H1 (cell line): ENCODE measurements at regions not wholly inside any gene's neighbourhood (a gene's known extent, or its start where the extent isn't known, plus 50 kb on each side); places are given as distances from the start of the nearest gene placed in this dataset.

Experiments
- CTCF ChIA-PET: fragments of 300-600 bp; sonication (Branson Sonifier 250); formaldehyde crosslinking; loops from one replicate; lab custom pipeline; 2021; ENCODE audit not compliant: partially characterized antibody; lab: Charles Lee
- POLR2A ChIA-PET: fragments of 300-600 bp; sonication (Branson Sonifier 250); formaldehyde crosslinking; loops from one replicate; lab custom pipeline; 2021; ENCODE audit warnings: inconsistent platforms; ENCODE audit not compliant: partially characterized antibody; lab: Charles Lee
- DNase-seq, 2 experiments: peaks; one replicate each; pipeline versions ENCODE4 v3.0.0 to v3.0.0-alpha.2; 2010 to 2022; ENCODE audit warnings: low spot score in 2 of 2, low read depth in 1 of 2, mixed read lengths in 1 of 2
- FAIRE-seq: peaks from 2 replicates; lab custom pipeline; 2011; peaks lifted over from hg19 to GRCh38; lab: Jason Lieb, UNC
- H2AFZ ChIP-seq: 2 replicates; pipeline ENCODE4 v1.8.1; 2012; ENCODE audit warnings: low read length, inconsistent platforms
- H2AK5ac ChIP-seq: 2 replicates; pipeline ENCODE4 v1.6.1; 2013; ENCODE audit warnings: low read depth, low read length
- H2BK120ac ChIP-seq: replicated peaks from 2 replicates; pipeline ENCODE3; 2013; ENCODE audit warnings: low read depth, low read length, inconsistent platforms
- H2BK12ac ChIP-seq: 2 replicates; pipeline ENCODE4 v1.6.1; 2013; ENCODE audit warnings: low read depth, low read length
- H2BK15ac ChIP-seq: 2 replicates; pipeline ENCODE4 v1.6.1; 2013; ENCODE audit warnings: low read length
- H2BK20ac ChIP-seq: 2 replicates; pipeline ENCODE4 v1.6.1; 2013; ENCODE audit warnings: low read length
- H2BK5ac ChIP-seq: 2 replicates; pipeline ENCODE4 v1.6.1; 2013; ENCODE audit warnings: low read depth, low read length
- H3K14ac ChIP-seq: 2 replicates; pipeline ENCODE4 v1.6.1; 2013; ENCODE audit warnings: inconsistent platforms; ENCODE audit not compliant: insufficient read length
- H3K18ac ChIP-seq: 2 replicates; pipeline ENCODE4 v1.6.1; 2013; ENCODE audit warnings: low read length; ENCODE audit errors: extremely low read depth
- H3K23ac ChIP-seq: 2 replicates; pipeline ENCODE4 v1.6.1; 2013; ENCODE audit warnings: inconsistent platforms; ENCODE audit not compliant: insufficient read length
- H3K23me2 ChIP-seq: 2 replicates; pipeline ENCODE4 v1.6.1; 2013; ENCODE audit warnings: low read depth, low read length
- H3K27ac ChIP-seq: 2 replicates; pipeline ENCODE4 v1.6.1; 2011; ENCODE audit warnings: low read depth, low read length, inconsistent platforms
- H3K27me3 ChIP-seq, 4 experiments: replicated peaks in 1 of 4; 1 replicate in 1 of 4; 2 replicates in 3 of 4; pipeline versions ENCODE4 v1.6.1 to v1.8.1; 2011 to 2013; ENCODE audit warnings: low read length in 3 of 4, mild to moderate bottlenecking in 3 of 4, inconsistent platforms in 2 of 4, mixed read lengths in 2 of 4, moderate library complexity in 1 of 4; ENCODE audit not compliant: control insufficient read depth in 3 of 4, insufficient read depth in 3 of 4; ENCODE audit errors: extremely low read depth in 1 of 4
- H3K36me3 ChIP-seq, 4 experiments: 2 replicates each; pipeline versions ENCODE4 v1.6.1 to v1.8.1; 2011 to 2013; ENCODE audit warnings: mild to moderate bottlenecking in 4 of 4, low read length in 3 of 4, moderate library complexity in 2 of 4, control low read depth in 1 of 4, inconsistent platforms in 1 of 4; ENCODE audit not compliant: insufficient read depth in 4 of 4, control insufficient read depth in 2 of 4
- H3K4ac ChIP-seq: replicated peaks from 2 replicates; pipeline ENCODE3; 2013; ENCODE audit warnings: low read length, low read depth, mixed read lengths, inconsistent platforms; ENCODE audit not compliant: insufficient read length
- H3K4me1 ChIP-seq, 4 experiments: replicated peaks in 1 of 4; 1 replicate in 1 of 4; 2 replicates in 3 of 4; pipeline versions ENCODE4 v1.6.1 to v1.8.1; 2011 to 2013; ENCODE audit warnings: low read length in 3 of 4, inconsistent platforms in 2 of 4, mixed read lengths in 1 of 4; ENCODE audit not compliant: insufficient read depth in 4 of 4, control insufficient read depth in 3 of 4
- H3K4me2 ChIP-seq, 2 experiments: 2 replicates each; pipeline versions ENCODE4 v1.6.1 to v1.8.1; 2011 to 2013; ENCODE audit warnings: low read depth in 2 of 2, low read length in 2 of 2, control low read depth in 1 of 2, inconsistent platforms in 1 of 2, mild to moderate bottlenecking in 1 of 2; ENCODE audit not compliant: insufficient read depth in 1 of 2
- H3K4me3 ChIP-seq, 4 experiments: fragments of 200-600, 300-600 bp in 1 of 4; sonication (generic), shearing (Covaris generic), sonication (Bioruptor Twin) in 1 of 4; 2 replicates each; pipeline versions ENCODE4 v1.5.1 to v1.8.1; 2011 to 2016; ENCODE audit warnings: low read length in 4 of 4, low read depth in 3 of 4, control low read depth in 2 of 4, inconsistent platforms in 2 of 4, mild to moderate bottlenecking in 2 of 4, mixed read lengths in 1 of 4, moderate library complexity in 1 of 4; ENCODE audit not compliant: insufficient read depth in 2 of 4; ENCODE audit errors: extremely low read depth in 1 of 4
- H3K56ac ChIP-seq: replicated peaks from 2 replicates; pipeline ENCODE3; 2013; ENCODE audit warnings: low read depth, mild to moderate bottlenecking, mixed read lengths, low read length, inconsistent platforms; ENCODE audit not compliant: insufficient read length
- H3K79me1 ChIP-seq: 2 replicates; pipeline ENCODE4 v1.6.1; 2013; ENCODE audit warnings: low read depth, low read length, control low read depth
- H3K79me2 ChIP-seq, 2 experiments: 2 replicates each; pipeline versions ENCODE4 v1.6.1 to v1.8.1; 2012 to 2013; ENCODE audit warnings: low read length in 2 of 2, mild to moderate bottlenecking in 2 of 2, inconsistent platforms in 1 of 2; ENCODE audit not compliant: insufficient read depth in 2 of 2, control insufficient read depth in 1 of 2
- H3K9ac ChIP-seq, 4 experiments: replicated peaks in 1 of 4; 1 replicate in 1 of 4; 2 replicates in 3 of 4; pipeline versions ENCODE4 v1.6.1 to v1.8.1; 2011 to 2013; ENCODE audit warnings: low read depth in 3 of 4, low read length in 3 of 4, control low read depth in 2 of 4, mild to moderate bottlenecking in 2 of 4, moderate library complexity in 2 of 4, inconsistent platforms in 1 of 4; ENCODE audit errors: extremely low read depth in 1 of 4
- H3K9me3 ChIP-seq, 2 experiments: 2 replicates each; pipeline versions ENCODE4 v1.6.1 to v1.8.1; 2012 to 2013; ENCODE audit warnings: mild to moderate bottlenecking in 2 of 2, moderate library complexity in 2 of 2, control low read depth in 1 of 2, inconsistent platforms in 1 of 2, low read depth in 1 of 2, low read length in 1 of 2, mixed read lengths in 1 of 2; ENCODE audit not compliant: insufficient read depth in 2 of 2
- H4K20me1 ChIP-seq, 2 experiments: replicated peaks in 1 of 2; 2 replicates each; pipeline versions ENCODE3 to v1.8.1; 2011 to 2013; ENCODE audit warnings: inconsistent platforms in 2 of 2, low read length in 2 of 2, mild to moderate bottlenecking in 1 of 2; ENCODE audit not compliant: insufficient read depth in 2 of 2, control insufficient read depth in 1 of 2
- H4K5ac ChIP-seq: 2 replicates; pipeline ENCODE4 v1.6.1; 2013; ENCODE audit warnings: low read length, low read depth, mixed read lengths, inconsistent platforms; ENCODE audit not compliant: insufficient read length
- H4K8ac ChIP-seq: 2 replicates; pipeline ENCODE4 v1.8.0; 2013; ENCODE audit warnings: mild to moderate bottlenecking, moderate library complexity, low read length, inconsistent platforms; ENCODE audit not compliant: insufficient read depth; ENCODE audit errors: extremely low read depth
- H4K91ac ChIP-seq: replicated peaks from 2 replicates; pipeline ENCODE3; 2013; ENCODE audit warnings: low read length, mixed read lengths, inconsistent platforms; ENCODE audit not compliant: insufficient read length
- FOSL1 ChIP-seq: IDR thresholded peaks from 2 replicates; pipeline ENCODE4 v1.6.1; 2011; ENCODE audit warnings: mild to moderate bottlenecking, low read depth, low read length, moderate library complexity; ENCODE audit not compliant: insufficient read depth
- SP1 ChIP-seq: IDR thresholded peaks from 2 replicates; pipeline ENCODE4 v1.6.1; 2011; ENCODE audit warnings: low read depth, low read length
- WGBS, 2 experiments: shearing (Covaris generic) in 1 of 2; methylation state at CpG; one replicate each; pipeline versions ENCODE4 v1.1.6 to v1.1.7; 2013 to 2015; ENCODE audit warnings: low lambda C conversion rate in 2 of 2, mixed read lengths in 2 of 2, inconsistent platforms in 1 of 2, low coverage in 1 of 2, missing lambda C conversion rate in 1 of 2; ENCODE audit not compliant: insufficient replicate concordance in 2 of 2, insufficient coverage in 1 of 2, insufficient read length in 1 of 2; ENCODE audit errors: extremely low coverage in 1 of 2, missing lambda C conversion rate in 1 of 2; 5-methylcytosine and 5-hydroxymethylcytosine counted together

DNA sequence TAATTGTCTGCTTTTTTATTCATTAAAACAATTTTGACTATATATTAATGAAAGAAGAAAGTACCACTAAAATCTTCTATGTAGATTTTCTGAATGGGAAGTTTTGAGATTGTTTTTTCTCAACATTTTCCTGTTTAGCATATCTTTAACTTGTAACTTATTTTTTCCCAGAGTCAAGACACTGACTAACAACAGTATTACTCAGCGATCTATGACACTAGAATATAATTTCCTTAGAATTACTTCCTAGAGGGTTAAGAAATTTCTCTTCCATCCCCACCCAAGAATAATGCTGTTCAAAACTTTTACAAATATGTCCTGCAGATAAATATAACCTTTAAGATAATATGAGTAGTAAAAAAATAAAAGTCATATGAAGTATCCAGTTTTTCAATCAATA is 218.2 kb upstream of the NR5A2 start:
- no peak overlapping the region for H4K8ac ChIP-seq
- no peak overlapping the region for H3K18ac ChIP-seq
- H2BK12ac ChIP-seq: no peak overlapping the region
- H3K27ac ChIP-seq: no peak overlapping the region
- no peak overlapping the region for H3K4me2 ChIP-seq
- no peaks in the 10 kb centered on the region for H3K36me3 ChIP-seq
- no peak overlapping the region for H2BK5ac ChIP-seq
- peaks cover 0 to 1% (median 0%) of the 10 kb centered on the region in 4 experiments; a peak in 1 of 7 replicates for H3K27me3 ChIP-seq
- no peak for DNase-seq
- H3K23me2 ChIP-seq: no peaks in the 10 kb centered on the region
- no peak for FAIRE-seq
- no peaks in the 10 kb centered on the region for H3K79me1 ChIP-seq
- H3K79me2 ChIP-seq: no peaks in the 10 kb centered on the region
- no peak overlapping the region for H3K23ac ChIP-seq
- no peaks in the 10 kb centered on the region for H4K20me1 ChIP-seq
- no peak overlapping the region for H3K4me3 ChIP-seq
- 97% methylated on average over 1 of the region's 1 CpG; no CpG with 5 or more reads in 1 of the 2 experiments for WGBS, 2 experiments
- no peak overlapping the region for H3K9ac ChIP-seq
- H2BK15ac ChIP-seq: no peak overlapping the region
- no peak overlapping the region for H4K5ac ChIP-seq
- TF ChIP-seq SP1: no peak
- TF ChIP-seq FOSL1: no peak
- H2BK20ac ChIP-seq: no peak overlapping the region
- H3K56ac ChIP-seq: no peak overlapping the region
- H3K4ac ChIP-seq: no peak overlapping the region
- H2BK120ac ChIP-seq: no peak overlapping the region
- no peak overlapping the region for H3K14ac ChIP-seq
- no peak overlapping the region for H2AFZ ChIP-seq
- ChIA-PET POLR2A (no interaction called here), CTCF (no interaction called here)
- H3K4me1 ChIP-seq: no peaks in the 10 kb centered on the region
- no peaks in the 10 kb centered on the region for H3K9me3 ChIP-seq
- H4K91ac ChIP-seq: no peak overlapping the region
- H2AK5ac ChIP-seq: no peak overlapping the region
